Stomach (tissue), 4 donors: ENCODE measurements at regions not wholly inside any gene's neighbourhood (a gene's known extent, or its start where the extent isn't known, plus 50 kb on each side); places are given as distances from the start of the nearest gene placed in this dataset.

ENCODE experiments used
- CTCF ChIP-seq, 7 experiments: fragments of 450-650 bp in 4 of 7; fragments of 200-600 bp in 3 of 7; sonication (generic) in 3 of 7; IDR thresholded peaks; one replicate each; pipeline ENCODE4 v1.5.1; 2016 to 2019; ENCODE audit warnings: antibody characterized with exemption in 7 of 7, control low read depth in 2 of 7, mild to moderate bottlenecking in 1 of 7
- EP300 ChIP-seq: sonication (generic); formaldehyde crosslinking; IDR thresholded peaks from one replicate; pipeline ENCODE4 v1.6.1; 2017; ENCODE audit warnings: antibody characterized with exemption
- POLR2AphosphoS5 ChIP-seq, 3 donors: sonication (generic); formaldehyde crosslinking; IDR thresholded peaks; one replicate each; pipeline ENCODE4 v1.6.1; 2016; ENCODE audit warnings: antibody characterized with exemption in 3 of 3

- TF ChIP-seq EP300 = no peak
- TF ChIP-seq POLR2AphosphoS5 (IDR thresholded peaks at IDR 0.05) = no peak
- TF ChIP-seq CTCF (IDR thresholded peaks at IDR 0.05) = no peak
Measured at GRCh38 chr2:65880436-65880835, 448.0 kb upstream of the SPRED2 start.
